ENCODE measurements at regions not wholly inside any gene's neighbourhood (a gene's known extent, or its start where the extent isn't known, plus 50 kb on each side); places are given as distances from the start of the nearest gene placed in this dataset.
"Not testable (repeated sequence)": the region's sequence is repeated elsewhere in the genome, so short reads cannot be mapped to it uniquely, and the experiment has no call there.

- in situ Hi-C loops (cut with HindIII; ENCODE audit: extremely low pct_ligation_motif_present, low pct_unique_long_range_greater_than_20kb); H3K36me3 ChIP-seq (replicated peaks in 1 of 2; ENCODE audit: control insufficient read depth in 1 of 2, insufficient read depth in 2 of 2, low read length in 2 of 2); FAIRE-seq; H3K4me1 ChIP-seq (ENCODE audit: insufficient read depth, low read length); H3K9ac ChIP-seq (ENCODE audit: insufficient read depth, low read depth, low read length); H2AFZ ChIP-seq (ENCODE audit: low read length); H3K27me3 ChIP-seq (ENCODE audit: control insufficient read depth in 1 of 2, insufficient read depth in 2 of 2, low read length in 2 of 2); POLR2A ChIA-PET; DNase-seq (ENCODE audit: low spot score); H3K4me2 ChIP-seq (ENCODE audit: low read depth, low read length); H3K4me3 ChIP-seq (replicated peaks in 1 of 3; ENCODE audit: insufficient read depth in 1 of 3, low read depth in 2 of 3, low read length in 3 of 3); H4K20me1 ChIP-seq (ENCODE audit: insufficient read depth, low read length); H3K79me2 ChIP-seq (ENCODE audit: insufficient read depth, low read length); BruUV-seq (replicated peaks); H3K27ac ChIP-seq (ENCODE audit: extremely low read length, insufficient read depth, low read length); CTCF ChIA-PET (ENCODE audit: low intra/inter-chr PET ratio, low total read pairs); H3K9me3 ChIP-seq (ENCODE audit: low read length); ATAC-seq: not testable (repeated sequence)
- 0% methylated on average over 2 of the region's 5 CpGs for WGBS (ENCODE audit: low lambda C conversion rate)
- intact Hi-C loops (cut with micrococcal nuclease; ENCODE audit: unreplicated experiment), result loop anchor here (5.0 kb wide), 1 partner anchor 75 kb away; no protein-coding TSS in a partner anchor
Observed at GRCh38 chr22:25311924-25312323, 92.5 kb downstream of the CRYBB2 start.

GRCh38 chr22:25318081-25318823 lies 98.8 kb downstream of the CRYBB2 start:
- H2AFZ ChIP-seq (ENCODE audit: low read length), result no peak overlapping the region
- H3K36me3 ChIP-seq (replicated peaks in 1 of 2; ENCODE audit: control insufficient read depth in 1 of 2, insufficient read depth in 2 of 2, low read length in 2 of 2), result no peaks in the 10 kb centered on the region
- WGBS (ENCODE audit: low lambda C conversion rate), result 0% methylated on average over 6 of the region's 15 CpGs
- CTCF ChIA-PET (ENCODE audit: low intra/inter-chr PET ratio, low total read pairs), result no interaction called here
- DNase-seq (ENCODE audit: low spot score) (no peak), FAIRE-seq (no peak), ATAC-seq (peak; percentile 48)
- H4K20me1 ChIP-seq (ENCODE audit: insufficient read depth, low read length), result no peaks in the 10 kb centered on the region
- no peak overlapping the region for H3K27ac ChIP-seq (ENCODE audit: extremely low read length, insufficient read depth, low read length)
- H3K27me3 ChIP-seq (ENCODE audit: control insufficient read depth in 1 of 2, insufficient read depth in 2 of 2, low read length in 2 of 2), result 0 out of 5 replicates have a peak, but pooled peaks cover 1 to 3% of the 10 kb centered on the region in 2 experiments
- TF ChIP-seq ZNF24 (IDR thresholded peaks at IDR 0.05) (no peak), ZBTB1 (CRISPR knock-in tag; IDR thresholded peaks at IDR 0.05; ENCODE audit: borderline replicate concordance) (no peak), ZNF446 (CRISPR knock-in tag; IDR thresholded peaks at IDR 0.05) (no peak), ZNF607 (CRISPR knock-in tag; IDR thresholded peaks at IDR 0.05; ENCODE audit: borderline replicate concordance) (no peak), HOMEZ (CRISPR knock-in tag; IDR thresholded peaks at IDR 0.05; ENCODE audit: low read depth) (no peak), KLF12 (CRISPR knock-in tag; IDR thresholded peaks at IDR 0.05; ENCODE audit: borderline replicate concordance) (no peak), MTF1 (CRISPR knock-in tag; IDR thresholded peaks at IDR 0.05) (no peak), CEBPB (IDR thresholded peaks at IDR 0.05; ENCODE audit: borderline replicate concordance, low read depth, low read length) (no peak), ZNF737 (CRISPR knock-in tag; IDR thresholded peaks at IDR 0.05; ENCODE audit: borderline replicate concordance) (no peak), ZNF782 (CRISPR knock-in tag; IDR thresholded peaks at IDR 0.05; ENCODE audit: borderline replicate concordance) (no peak), CEBPZ (IDR thresholded peaks at IDR 0.05; ENCODE audit: low read length) (no peak), KDM4B (CRISPR knock-in tag; IDR thresholded peaks at IDR 0.05) (no peak), ZNF33B (CRISPR knock-in tag; IDR thresholded peaks at IDR 0.05) (no peak)
- H3K4me3 ChIP-seq (replicated peaks in 1 of 3; ENCODE audit: insufficient read depth in 1 of 3, low read depth in 2 of 3, low read length in 3 of 3), result no peak overlapping the region
- H3K4me1 ChIP-seq (ENCODE audit: insufficient read depth, low read length), result no peaks in the 10 kb centered on the region
- H3K9me3 ChIP-seq (ENCODE audit: low read length), result no peaks in the 10 kb centered on the region
- H3K79me2 ChIP-seq (ENCODE audit: insufficient read depth, low read length), result no peaks in the 10 kb centered on the region
- intact Hi-C loops (cut with micrococcal nuclease; ENCODE audit: unreplicated experiment) (no loop called here), in situ Hi-C loops (cut with HindIII; ENCODE audit: extremely low pct_ligation_motif_present, low pct_unique_long_range_greater_than_20kb) (no loop called here)
- POLR2A ChIA-PET, result no interaction called here
- H3K4me2 ChIP-seq (ENCODE audit: low read depth, low read length), result no peak overlapping the region
- no peak overlapping the region for H3K9ac ChIP-seq (ENCODE audit: insufficient read depth, low read depth, low read length)
- BruUV-seq (replicated peaks), result no TSS peak

Measured in HepG2 (cell line).